B cell (primary cell): ENCODE measurements at regions not wholly inside any gene's neighbourhood (a gene's known extent, or its start where the extent isn't known, plus 50 kb on each side); places are given as distances from the start of the nearest gene placed in this dataset.

Experiments used
- CTCF ChIP-seq: fragments of 200-600 bp; IDR thresholded peaks from one replicate; pipeline ENCODE4 v1.8.0; 2022; ENCODE audit warnings: antibody characterized with exemption, mild to moderate bottlenecking
- EZH2 ChIP-seq: IDR thresholded peaks from 2 replicates; pipeline ENCODE4 v1.6.1; 2012; ENCODE audit warnings: borderline replicate concordance, low read depth, mild to moderate bottlenecking, moderate library complexity, low read length; ENCODE audit not compliant: insufficient read depth, poor library complexity, severe bottlenecking

GRCh38 chr18:31241425-31241824, 76.5 kb upstream of the DSG1 start:
- TF ChIP-seq CTCF (no peak), EZH2 (no peak)
